Tibial nerve (tissue), 4 donors: ENCODE measurements at regions not wholly inside any gene's neighbourhood (a gene's known extent, or its start where the extent isn't known, plus 50 kb on each side); places are given as distances from the start of the nearest gene placed in this dataset.

Experiments
- EP300 ChIP-seq, 2 donors: sonication (generic); formaldehyde crosslinking; IDR thresholded peaks; one replicate each; pipeline ENCODE4 v1.6.1; 2017; ENCODE audit warnings: antibody characterized with exemption in 2 of 2, mild to moderate bottlenecking in 1 of 2
- TF ChIP-seq, protein P1 (sequence below), 5 experiments: fragments of 200-600 bp in 3 of 5; fragments of 450-650 bp in 2 of 5; sonication (generic) in 3 of 5; IDR thresholded peaks; one replicate each; pipeline ENCODE4 v1.5.1; 2016 to 2019; ENCODE audit warnings: antibody characterized with exemption in 5 of 5, mild to moderate bottlenecking in 3 of 5, moderate library complexity in 2 of 5

DNA sequence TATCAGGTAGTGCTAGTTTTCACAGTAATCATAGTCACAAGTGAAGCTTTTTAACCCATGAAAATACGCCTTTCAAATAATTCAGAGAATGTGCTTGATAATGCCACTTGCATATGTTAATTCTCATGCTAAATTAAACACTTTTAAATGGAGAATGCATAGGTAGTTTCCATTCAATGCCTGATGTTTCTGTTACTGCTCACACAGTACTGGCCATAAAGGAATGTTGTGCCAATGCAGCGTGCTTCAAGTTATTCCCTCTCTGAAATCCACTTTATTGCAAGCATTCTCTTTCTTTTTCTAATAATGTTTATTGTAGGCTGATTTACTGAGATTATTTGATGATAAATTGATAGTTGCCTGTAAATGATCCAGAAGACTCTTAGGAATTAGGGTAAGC is 513.0 kb upstream of the KLF12 start:
- TF ChIP-seq, protein P1, sequence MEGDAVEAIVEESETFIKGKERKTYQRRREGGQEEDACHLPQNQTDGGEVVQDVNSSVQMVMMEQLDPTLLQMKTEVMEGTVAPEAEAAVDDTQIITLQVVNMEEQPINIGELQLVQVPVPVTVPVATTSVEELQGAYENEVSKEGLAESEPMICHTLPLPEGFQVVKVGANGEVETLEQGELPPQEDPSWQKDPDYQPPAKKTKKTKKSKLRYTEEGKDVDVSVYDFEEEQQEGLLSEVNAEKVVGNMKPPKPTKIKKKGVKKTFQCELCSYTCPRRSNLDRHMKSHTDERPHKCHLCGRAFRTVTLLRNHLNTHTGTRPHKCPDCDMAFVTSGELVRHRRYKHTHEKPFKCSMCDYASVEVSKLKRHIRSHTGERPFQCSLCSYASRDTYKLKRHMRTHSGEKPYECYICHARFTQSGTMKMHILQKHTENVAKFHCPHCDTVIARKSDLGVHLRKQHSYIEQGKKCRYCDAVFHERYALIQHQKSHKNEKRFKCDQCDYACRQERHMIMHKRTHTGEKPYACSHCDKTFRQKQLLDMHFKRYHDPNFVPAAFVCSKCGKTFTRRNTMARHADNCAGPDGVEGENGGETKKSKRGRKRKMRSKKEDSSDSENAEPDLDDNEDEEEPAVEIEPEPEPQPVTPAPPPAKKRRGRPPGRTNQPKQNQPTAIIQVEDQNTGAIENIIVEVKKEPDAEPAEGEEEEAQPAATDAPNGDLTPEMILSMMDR (IDR thresholded peaks at IDR 0.05), result no peak
- TF ChIP-seq EP300 (IDR thresholded peaks at IDR 0.05), result no peak
